GM12891 (cell line): ENCODE measurements at regions not wholly inside any gene's neighbourhood (a gene's known extent, or its start where the extent isn't known, plus 50 kb on each side); places are given as distances from the start of the nearest gene placed in this dataset.

ENCODE experiments used
- PAX5 ChIP-seq: IDR thresholded peaks from 2 replicates; pipeline ENCODE4 v1.6.1; 2011; ENCODE audit warnings: low read length, moderate library complexity, mild to moderate bottlenecking; ENCODE audit not compliant: insufficient read depth, severe bottlenecking
- POLR2A ChIP-seq: IDR thresholded peaks from 2 replicates; pipeline ENCODE4 v1.6.1; 2011; ENCODE audit warnings: low read depth, low read length, control low read depth
- POLR2AphosphoS5 ChIP-seq: IDR thresholded peaks from 2 replicates; pipeline ENCODE4 v1.6.1; 2011; ENCODE audit warnings: low read depth, low read length, control low read depth
- SPI1 ChIP-seq: IDR thresholded peaks from 2 replicates; pipeline ENCODE4 v1.6.1; 2011; ENCODE audit warnings: low read depth, low read length, control low read depth
- TAF1 ChIP-seq: IDR thresholded peaks from 2 replicates; pipeline ENCODE4 v1.6.1; 2011; ENCODE audit warnings: low read depth, low read length, control low read depth

GRCh38 chr7:39827571-39827970, 122.5 kb upstream of the CDK13 start:
- no peak for TF ChIP-seq POLR2A
- no peak for TF ChIP-seq SPI1
- no peak for TF ChIP-seq TAF1
- no peak for TF ChIP-seq POLR2AphosphoS5
- TF ChIP-seq PAX5 = no peak
